Kasumi-1 (cell line): ENCODE measurements at regions not wholly inside any gene's neighbourhood (a gene's known extent, or its start where the extent isn't known, plus 50 kb on each side); places are given as distances from the start of the nearest gene placed in this dataset.
"Not testable (repeated sequence)": the region's sequence is repeated elsewhere in the genome, so short reads cannot be mapped to it uniquely, and the experiment has no call there.

Source experiments
- DNase-seq, 2 experiments: peaks; one replicate each; lab custom pipeline; 2025; lab: John Stamatoyannopoulos, UW

DNA sequence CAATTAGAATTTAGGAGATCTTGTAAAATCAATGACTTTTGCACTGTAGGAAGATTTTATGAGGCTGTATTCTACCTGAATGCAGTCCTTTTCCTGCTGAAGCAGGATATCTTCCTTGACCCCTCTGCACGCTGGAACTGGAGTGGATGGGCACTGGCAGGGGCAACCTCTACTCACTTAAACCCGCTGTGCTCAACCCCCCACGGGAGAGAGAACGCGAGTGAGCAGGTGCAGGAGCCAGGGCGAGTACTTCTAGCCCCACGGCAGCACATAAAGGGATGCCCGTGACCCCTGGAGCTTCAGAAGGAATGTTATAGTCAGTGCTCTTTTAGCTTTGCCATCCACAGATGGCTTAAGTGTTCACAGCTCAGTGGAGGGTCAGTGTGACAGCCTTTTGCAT is 1144.8 kb downstream of the EPHA7 start:
- DNase-seq: no peak

GRCh38 chr6:92273694-92274093 is 1145.7 kb downstream of the EPHA7 start:
- DNase-seq: no peak

GRCh38 chr6:92271091-92271490 is 1148.3 kb downstream of the EPHA7 start:
- DNase-seq: no peak

GRCh38 chr6:92270365-92270764 is 1149.0 kb downstream of the EPHA7 start:
- DNase-seq: no peak

GRCh38 chr6:92267335-92267734 is 1152.0 kb downstream of the EPHA7 start:
- DNase-seq: no peak

DNA sequence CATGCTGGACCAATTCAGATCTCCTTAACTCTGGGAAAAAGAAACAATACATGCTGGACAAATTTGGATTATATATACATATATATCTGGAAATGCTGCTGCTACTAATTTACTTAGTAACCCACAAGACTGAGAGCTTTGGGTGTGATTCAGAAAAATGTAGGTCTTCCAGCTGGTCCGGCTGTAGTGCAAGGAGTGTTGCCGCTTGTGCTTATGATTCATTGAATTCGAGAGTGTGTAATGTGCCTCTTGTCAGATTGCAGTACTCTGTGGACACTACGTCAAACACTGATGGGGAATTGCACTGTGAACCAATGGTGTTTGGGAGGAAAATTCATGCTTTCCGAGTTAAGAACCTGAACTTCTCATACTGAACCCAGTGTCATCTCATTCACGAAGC is 1155.5 kb downstream of the EPHA7 start:
- DNase-seq: no peak

- DNase-seq: no peak
Measured at GRCh38 chr6:92259171-92259570, 1160.2 kb downstream of the EPHA7 start.

DNA sequence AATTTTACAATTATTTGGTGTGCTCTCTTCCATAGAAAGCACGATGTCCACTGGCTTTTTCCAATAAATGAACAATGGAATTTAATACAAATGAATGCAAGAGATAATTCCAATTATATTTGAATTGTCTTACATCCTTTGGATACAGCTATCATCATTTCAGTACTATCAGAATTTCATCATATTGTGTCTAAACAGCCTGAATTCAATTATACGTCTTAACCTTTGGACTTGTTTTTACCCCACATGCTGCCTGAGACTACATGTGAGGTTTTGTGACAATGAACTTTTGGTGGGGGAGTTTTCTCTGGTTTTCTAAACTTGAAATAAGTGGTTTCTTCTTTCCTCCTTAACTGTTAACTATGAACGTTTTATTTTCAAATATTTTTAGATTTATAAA is 1176.0 kb downstream of the EPHA7 start:
- DNase-seq: no peak

DNA sequence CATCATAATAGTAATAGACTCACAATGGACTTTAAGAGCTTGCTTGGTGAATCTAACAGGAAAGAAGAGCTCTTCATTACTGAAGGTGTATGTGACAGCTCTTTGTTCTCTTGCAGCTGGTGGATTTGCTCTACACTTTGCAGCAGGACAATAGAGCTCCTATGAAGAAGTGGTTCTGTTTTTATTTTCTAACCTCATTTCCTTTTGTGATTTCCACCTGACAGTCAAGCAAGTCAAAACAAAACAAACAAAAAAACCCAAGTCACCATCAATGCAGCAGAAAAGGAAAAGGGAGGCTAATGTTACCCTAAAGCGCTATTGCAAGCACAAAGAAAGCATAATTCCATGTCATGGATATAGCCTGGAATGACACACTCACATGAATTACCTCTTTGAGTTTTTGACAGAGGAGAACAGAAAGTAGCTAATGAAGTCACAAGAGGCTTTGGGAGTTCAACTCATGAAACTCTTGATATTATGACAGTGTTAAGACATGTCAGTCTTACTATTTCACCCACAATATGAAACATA is 1188.1 kb downstream of the EPHA7 start:
- no peak for DNase-seq

DNA sequence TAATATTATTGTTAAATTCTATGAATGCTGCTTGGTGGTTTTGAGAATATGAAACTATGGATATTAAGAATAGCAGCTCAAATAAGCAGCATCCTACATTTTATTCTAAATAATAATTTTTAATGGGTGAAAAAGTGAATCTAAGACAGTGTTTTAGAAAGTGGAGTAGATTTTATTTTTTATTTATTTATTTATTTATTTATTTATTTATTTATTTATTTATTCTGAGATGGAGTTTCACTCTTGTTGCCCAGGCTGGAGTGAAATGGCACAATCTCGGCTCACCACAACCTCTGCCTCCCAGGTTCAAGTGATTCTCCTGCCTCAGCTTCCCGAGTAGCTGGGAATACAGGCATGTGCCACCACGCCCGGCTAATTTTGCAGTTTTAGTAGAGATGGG is 1199.4 kb downstream of the EPHA7 start:
- not testable (repeated sequence) for DNase-seq

- no peak for DNase-seq
Measured at GRCh38 chr6:92216717-92217116, 1202.6 kb downstream of the EPHA7 start.

DNA sequence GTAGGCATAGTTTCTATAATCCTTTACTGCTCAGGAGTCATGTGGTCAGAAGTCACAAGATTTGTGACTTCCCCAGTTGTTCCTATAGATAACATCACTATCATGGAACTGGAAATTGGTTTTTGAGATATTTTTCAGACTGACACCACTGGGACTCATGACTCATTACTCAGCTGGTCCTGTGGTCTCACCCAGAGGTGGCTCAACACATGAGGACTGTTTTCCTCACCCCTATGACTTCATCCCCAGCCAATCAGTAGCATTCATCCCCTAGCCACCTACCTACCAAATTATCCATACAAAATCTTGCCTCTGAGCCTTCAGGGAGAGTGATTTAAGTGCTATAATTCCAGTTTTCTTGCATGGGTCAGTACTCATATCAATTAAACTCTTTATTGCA is 1217.7 kb downstream of the EPHA7 start:
- DNase-seq: peak in 1 of 2 experiments; percentile 1

DNA sequence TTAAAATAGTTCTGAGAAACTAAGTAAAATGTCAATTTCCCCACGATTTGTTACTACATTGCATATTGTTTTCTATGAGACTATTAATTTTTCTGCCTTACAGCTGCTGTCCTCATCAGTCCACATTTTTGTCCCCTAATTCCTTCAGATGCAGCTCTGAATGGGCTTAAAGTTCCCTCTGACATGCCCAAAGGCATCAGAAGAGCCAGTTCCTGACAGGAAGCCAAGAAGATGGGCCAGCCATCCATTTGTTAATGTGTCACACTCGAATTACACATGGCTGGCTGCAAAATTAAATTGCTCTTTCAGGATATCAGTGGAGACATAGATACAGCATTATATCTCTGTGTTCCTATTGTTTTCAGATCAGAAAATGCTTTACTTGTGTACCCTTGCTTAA is 1223.0 kb downstream of the EPHA7 start:
- DNase-seq: no peak

- DNase-seq: no peak
Measured at GRCh38 chr6:92195796-92196195, 1223.6 kb downstream of the EPHA7 start.

- DNase-seq: no peak
Measured at GRCh38 chr6:92188016-92188415, 1231.3 kb downstream of the EPHA7 start.

GRCh38 chr6:92184933-92185332 is 1234.4 kb downstream of the EPHA7 start:
- DNase-seq: no peak

DNA sequence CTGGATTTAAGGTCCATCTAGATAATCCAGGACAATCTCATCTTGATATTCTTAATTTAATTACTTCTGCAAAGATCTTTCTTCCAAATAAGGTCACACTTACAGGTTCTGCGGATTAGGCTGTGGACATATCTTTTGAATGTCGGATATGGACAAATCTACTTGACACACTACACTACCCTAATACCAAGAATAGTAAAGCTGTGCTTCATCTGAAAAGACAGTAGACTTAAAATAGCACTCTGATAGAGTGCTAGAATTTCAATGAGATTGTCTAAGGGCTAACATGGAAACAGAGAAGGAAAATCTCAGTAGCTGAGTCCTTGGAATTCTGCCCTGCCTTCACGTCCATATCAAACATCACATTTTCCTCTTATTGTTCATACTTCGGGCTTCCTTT is 1238.0 kb downstream of the EPHA7 start:
- DNase-seq: no peak

- no peak for DNase-seq
Measured at GRCh38 chr6:92180090-92180489, 1239.3 kb downstream of the EPHA7 start.

DNA sequence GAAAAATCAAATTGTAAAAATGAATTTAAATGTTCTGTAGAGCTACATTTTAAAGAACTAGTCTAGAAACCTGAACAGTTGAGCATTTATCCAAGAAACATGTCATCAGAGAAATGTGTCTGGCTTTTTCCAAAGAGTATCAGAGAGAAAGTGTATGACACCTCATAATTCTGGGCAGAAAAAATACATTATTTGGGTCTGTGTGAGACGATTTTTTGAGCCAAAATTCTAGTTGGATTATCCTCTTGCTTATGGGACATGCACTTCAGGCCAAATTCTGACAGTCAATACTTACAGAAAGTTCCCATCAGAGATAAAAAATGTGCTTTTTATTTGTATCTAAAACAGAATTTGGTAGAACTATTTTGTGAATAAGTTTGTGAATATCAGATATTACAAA is 1242.7 kb downstream of the EPHA7 start:
- DNase-seq: no peak

GRCh38 chr6:92174398-92175073 is 1244.8 kb downstream of the EPHA7 start:
- DNase-seq: no peak

DNA sequence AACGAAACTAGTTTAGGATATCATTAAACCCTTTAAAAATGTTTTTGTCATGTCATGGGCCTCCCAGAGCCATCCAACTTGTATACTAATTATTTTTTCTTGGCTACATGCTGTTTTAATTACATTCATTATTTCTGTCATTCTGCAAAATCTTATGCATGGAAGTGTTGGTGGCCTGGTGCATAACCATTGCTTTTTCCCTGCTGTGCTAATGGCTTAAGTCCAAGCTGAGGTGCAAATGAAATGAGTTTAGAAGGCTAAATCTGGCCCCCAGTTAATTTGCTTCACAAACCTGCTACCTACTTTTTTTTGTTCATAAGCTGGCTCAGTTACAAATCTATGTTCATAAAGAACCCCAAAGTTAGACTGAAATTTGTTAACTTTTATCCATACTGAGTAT is 1249.9 kb downstream of the EPHA7 start:
- no peak for DNase-seq

DNA sequence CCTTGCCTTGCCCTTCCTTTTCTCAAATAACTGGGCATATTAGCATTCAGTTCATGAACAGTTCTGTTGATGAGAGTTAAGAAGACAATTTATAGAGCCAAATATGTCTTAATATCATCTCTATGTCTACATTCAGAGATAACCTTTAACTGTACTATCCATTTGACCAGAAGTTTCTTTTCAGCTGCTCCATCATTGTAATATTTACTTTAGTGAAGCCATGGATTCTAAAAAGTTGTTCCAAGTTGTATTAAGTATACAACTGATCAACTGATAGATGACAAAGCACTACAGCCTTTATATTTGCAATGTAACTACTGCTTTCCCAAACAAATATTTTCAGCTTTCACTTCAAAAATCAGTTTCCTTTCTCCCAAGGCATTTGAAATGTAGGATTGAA is 1252.7 kb downstream of the EPHA7 start:
- DNase-seq: no peak

DNA sequence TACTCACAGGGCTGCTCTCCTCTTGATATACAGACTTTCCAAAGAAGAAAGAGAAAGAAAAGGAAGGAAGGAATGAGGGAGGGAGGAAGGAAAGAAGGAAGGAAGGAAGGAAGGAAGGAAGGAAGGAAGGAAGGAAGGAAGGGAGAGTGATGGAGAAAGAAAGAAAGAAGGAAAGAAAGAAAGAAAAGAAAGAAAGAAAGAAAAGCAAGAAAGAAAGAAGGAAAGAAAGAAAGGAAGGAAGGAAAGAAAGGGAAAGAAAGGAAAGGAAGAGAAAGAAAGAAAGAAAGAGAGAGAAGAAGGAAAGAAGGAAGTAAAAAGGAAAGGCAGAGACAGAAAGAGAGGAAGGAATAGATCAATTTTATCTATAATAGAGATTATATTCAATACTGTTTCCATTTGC is 1257.4 kb downstream of the EPHA7 start:
- no peak for DNase-seq

DNA sequence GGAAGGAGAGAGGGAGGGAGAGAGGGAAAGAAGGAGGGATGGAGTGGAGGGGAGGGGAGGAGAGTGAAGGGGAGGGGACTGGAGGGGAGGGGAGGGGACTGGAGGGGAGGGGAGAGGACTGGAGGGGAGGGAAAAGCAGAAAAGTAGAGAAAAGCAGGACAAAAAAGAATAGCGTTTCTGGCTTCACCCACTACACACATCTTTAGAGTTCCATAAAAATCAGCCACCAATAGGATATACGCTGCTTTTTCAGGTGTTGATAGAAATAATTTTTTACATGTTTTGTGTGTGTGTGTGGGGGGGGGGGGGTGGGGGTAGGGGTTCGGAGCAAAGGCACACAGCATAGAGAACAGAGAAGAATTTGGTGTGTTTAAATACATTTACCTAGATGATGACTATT is 1259.1 kb downstream of the EPHA7 start:
- DNase-seq: no peak
